ENCODE measurements at regions not wholly inside any gene's neighbourhood (a gene's known extent, or its start where the extent isn't known, plus 50 kb on each side); places are given as distances from the start of the nearest gene placed in this dataset.

DNA sequence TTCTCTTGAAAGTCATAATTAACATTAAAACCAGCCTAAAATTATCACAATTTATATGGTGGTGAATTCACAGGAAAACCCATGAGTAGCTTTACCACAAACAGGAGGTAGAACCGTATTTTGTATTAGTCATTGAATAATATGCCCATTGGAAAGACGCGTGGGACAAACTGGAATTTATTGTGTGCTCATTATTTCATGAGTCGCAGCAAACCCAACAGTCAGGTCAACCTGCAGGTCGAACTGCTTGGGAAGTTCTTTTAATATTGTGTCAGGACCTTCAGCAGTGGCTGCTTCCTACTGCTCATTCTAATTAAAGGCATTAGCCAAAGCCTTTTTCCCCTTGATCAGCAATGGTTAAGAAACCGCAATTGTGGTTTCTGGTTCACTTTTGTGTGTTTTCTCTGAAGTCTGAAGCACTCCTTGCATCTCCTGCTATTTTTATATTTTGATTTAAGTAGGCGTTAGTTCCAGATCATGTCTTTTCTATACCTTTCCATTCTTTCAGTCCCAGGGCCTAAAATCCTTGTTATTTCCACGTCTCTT, 100.1 kb downstream of the RAB11FIP2 start:
- H3K36me3 Mint-ChIP-seq (ENCODE audit: low read depth): no peaks in the 10 kb centered on the region

DNA sequence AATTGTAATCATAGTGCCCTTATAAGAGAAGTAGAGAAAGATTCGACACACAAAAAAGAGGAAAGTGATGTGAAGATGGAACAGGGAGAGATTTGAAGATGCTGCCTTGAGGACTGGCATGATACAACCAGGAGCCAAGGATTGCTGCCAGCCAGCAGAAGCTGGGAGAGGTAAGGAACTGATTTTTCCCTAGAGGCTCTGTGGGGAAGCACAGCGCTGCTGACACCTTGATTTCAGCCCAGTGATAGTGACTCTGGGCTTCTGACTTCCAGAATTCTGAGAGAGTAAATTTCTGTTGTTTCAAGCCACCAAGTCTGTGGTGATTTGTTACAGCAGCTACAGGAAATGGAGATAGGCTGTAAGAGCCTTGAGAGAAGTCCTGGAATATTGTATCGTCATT, 98.2 kb downstream of the RAB11FIP2 start:
- H2AFZ ChIP-seq: peak overlapping the region; percentile 47; the same call in 1 of the 2 replicates
- no peaks in the 10 kb centered on the region for H3F3A ChIP-seq (replicated peaks; ENCODE audit: low read depth)
- no peaks in the 10 kb centered on the region for H3K36me3 ChIP-seq (ENCODE audit: insufficient read depth)
- no peak overlapping the region for H3K4me3 ChIP-seq
- no peaks in the 10 kb centered on the region for H3K9me3 Mint-ChIP-seq
- no peaks in the 10 kb centered on the region for H3K79me2 ChIP-seq (replicated peaks; ENCODE audit: insufficient read depth)
- no peaks in the 10 kb centered on the region for H3K4me1 ChIP-seq (ENCODE audit: insufficient read depth)
- no peaks in the 10 kb centered on the region for H3K36me3 Mint-ChIP-seq (ENCODE audit: low read depth)
- H3K27me3 ChIP-seq (ENCODE audit: insufficient read depth): no peaks in the 10 kb centered on the region
- no peaks in the 10 kb centered on the region for H4K20me1 ChIP-seq (replicated peaks; ENCODE audit: insufficient read depth)
- no peak overlapping the region for H3K4me3 Mint-ChIP-seq
- peak; percentile 57 for DNase-seq (ENCODE audit: low spot score)
- H3K27ac ChIP-seq (ENCODE audit: low read depth): no peak overlapping the region
- no peak overlapping the region for H3K27ac Mint-ChIP-seq
- no peaks in the 10 kb centered on the region for H3K4me1 Mint-ChIP-seq
- H3K27me3 Mint-ChIP-seq (ENCODE audit: insufficient read depth, low read depth, poor library complexity): no peaks in the 10 kb centered on the region
- H3K9me2 ChIP-seq (ENCODE audit: insufficient read depth): 0 out of 2 replicates have a peak, but pooled peaks cover 5% of the 10 kb centered on the region
- ATAC-seq: peak; percentile 92
- TF ChIP-seq, protein P1, sequence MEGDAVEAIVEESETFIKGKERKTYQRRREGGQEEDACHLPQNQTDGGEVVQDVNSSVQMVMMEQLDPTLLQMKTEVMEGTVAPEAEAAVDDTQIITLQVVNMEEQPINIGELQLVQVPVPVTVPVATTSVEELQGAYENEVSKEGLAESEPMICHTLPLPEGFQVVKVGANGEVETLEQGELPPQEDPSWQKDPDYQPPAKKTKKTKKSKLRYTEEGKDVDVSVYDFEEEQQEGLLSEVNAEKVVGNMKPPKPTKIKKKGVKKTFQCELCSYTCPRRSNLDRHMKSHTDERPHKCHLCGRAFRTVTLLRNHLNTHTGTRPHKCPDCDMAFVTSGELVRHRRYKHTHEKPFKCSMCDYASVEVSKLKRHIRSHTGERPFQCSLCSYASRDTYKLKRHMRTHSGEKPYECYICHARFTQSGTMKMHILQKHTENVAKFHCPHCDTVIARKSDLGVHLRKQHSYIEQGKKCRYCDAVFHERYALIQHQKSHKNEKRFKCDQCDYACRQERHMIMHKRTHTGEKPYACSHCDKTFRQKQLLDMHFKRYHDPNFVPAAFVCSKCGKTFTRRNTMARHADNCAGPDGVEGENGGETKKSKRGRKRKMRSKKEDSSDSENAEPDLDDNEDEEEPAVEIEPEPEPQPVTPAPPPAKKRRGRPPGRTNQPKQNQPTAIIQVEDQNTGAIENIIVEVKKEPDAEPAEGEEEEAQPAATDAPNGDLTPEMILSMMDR (conservative IDR thresholded peaks at IDR 0.05; ENCODE audit: low read depth in 2 of 2): peak; percentile 12 to 27; a peak in 2 of 4 replicates
- TF ChIP-seq POLR2AphosphoS5 (IDR thresholded peaks at IDR 0.05; ENCODE audit: low read depth): no peak
- no peak overlapping the region for H3K4me2 ChIP-seq

More for the DNA sequence above, 100.1 kb downstream of the RAB11FIP2 start:
- no peaks in the 10 kb centered on the region for H3F3A ChIP-seq (replicated peaks; ENCODE audit: low read depth)
- peaks cover 5% of the 10 kb centered on the region; the same call in 1 of the 2 replicates for H3K9me2 ChIP-seq (ENCODE audit: insufficient read depth)
- Mint-ChIP-seq H3K4me1 (no peaks in the 10 kb centered on the region), H3K9me3 (no peaks in the 10 kb centered on the region), H3K27ac (no peak overlapping the region), H3K27me3 (ENCODE audit: insufficient read depth, low read depth, poor library complexity) (no peaks in the 10 kb centered on the region), H3K4me3 (no peak overlapping the region)
- H3K79me2 ChIP-seq (replicated peaks; ENCODE audit: insufficient read depth): no peaks in the 10 kb centered on the region
- DNase-seq (ENCODE audit: low spot score): no peak
- TF ChIP-seq, protein P1 (conservative IDR thresholded peaks at IDR 0.05; ENCODE audit: low read depth in 2 of 2): no peak
- H3K4me2 ChIP-seq: no peak overlapping the region
- H3K36me3 ChIP-seq (ENCODE audit: insufficient read depth): no peaks in the 10 kb centered on the region
- no peak for ATAC-seq
- no peak overlapping the region for H3K27ac ChIP-seq (ENCODE audit: low read depth)
- H4K20me1 ChIP-seq (replicated peaks; ENCODE audit: insufficient read depth): no peaks in the 10 kb centered on the region
- no peaks in the 10 kb centered on the region for H3K27me3 ChIP-seq (ENCODE audit: insufficient read depth)
- no peaks in the 10 kb centered on the region for H3K4me1 ChIP-seq (ENCODE audit: insufficient read depth)
- no peak overlapping the region for H3K4me3 ChIP-seq
- no peak overlapping the region for H2AFZ ChIP-seq

DNA sequence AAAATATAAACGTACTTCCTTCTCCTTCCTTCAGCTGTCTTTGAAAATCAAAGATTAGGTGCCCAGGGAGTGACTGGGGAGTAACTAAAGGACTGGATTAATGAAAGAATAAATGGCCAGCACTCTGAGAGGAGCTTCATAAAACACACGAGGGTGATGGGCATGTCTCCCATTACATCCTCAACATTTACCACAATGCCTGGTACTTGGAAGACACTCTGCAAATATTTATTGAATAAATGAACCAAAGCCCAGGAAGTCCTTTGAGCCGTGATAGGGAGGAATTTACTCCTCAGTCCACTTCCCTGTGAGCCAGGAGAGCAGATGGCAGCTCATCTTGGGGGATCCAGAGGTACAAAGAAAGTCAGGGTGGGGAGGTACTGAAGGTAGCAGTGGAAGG, 96.3 kb downstream of the RAB11FIP2 start:
- H3K27me3 Mint-ChIP-seq (ENCODE audit: insufficient read depth, low read depth, poor library complexity): no peaks in the 10 kb centered on the region
- Histone ChIP-seq H2AFZ (no peak overlapping the region), H3K9me2 (ENCODE audit: insufficient read depth) (no peaks in the 10 kb centered on the region), H3K4me3 (no peak overlapping the region), H3K4me2 (no peak overlapping the region), H3K27me3 (ENCODE audit: insufficient read depth) (no peaks in the 10 kb centered on the region), H3F3A (replicated peaks; ENCODE audit: low read depth) (no peaks in the 10 kb centered on the region), H3K79me2 (replicated peaks; ENCODE audit: insufficient read depth) (no peaks in the 10 kb centered on the region), H3K36me3 (ENCODE audit: insufficient read depth) (no peaks in the 10 kb centered on the region), H4K20me1 (replicated peaks; ENCODE audit: insufficient read depth) (no peaks in the 10 kb centered on the region), H3K4me1 (ENCODE audit: insufficient read depth) (no peaks in the 10 kb centered on the region), H3K27ac (ENCODE audit: low read depth) (no peak overlapping the region)
- no peak overlapping the region for H3K4me3 Mint-ChIP-seq
- H3K4me1 Mint-ChIP-seq: peaks cover 3% of the 10 kb centered on the region; the same call in 2 of the 3 replicates
- H3K36me3 Mint-ChIP-seq (ENCODE audit: low read depth): no peaks in the 10 kb centered on the region
- no peak for ATAC-seq
- H3K27ac Mint-ChIP-seq: no peak overlapping the region
- no peaks in the 10 kb centered on the region for H3K9me3 Mint-ChIP-seq
- DNase-seq (ENCODE audit: low spot score): no peak
- TF ChIP-seq, protein P1 (conservative IDR thresholded peaks at IDR 0.05; ENCODE audit: low read depth in 2 of 2): no peak
- TF ChIP-seq STAT1 (IDR thresholded peaks at IDR 0.05; ENCODE audit: unreplicated experiment) (no peak), POLR2AphosphoS5 (IDR thresholded peaks at IDR 0.05; ENCODE audit: low read depth) (no peak), EZH2 (IDR thresholded peaks at IDR 0.05; ENCODE audit: low read depth, unreplicated experiment) (no peak), ZNF331 (CRISPR knock-in tag; IDR thresholded peaks at IDR 0.05; ENCODE audit: low read depth) (no peak)

Measured in GM23338 (cell line).